ENCODE measurements at regions not wholly inside any gene's neighbourhood (a gene's known extent, or its start where the extent isn't known, plus 50 kb on each side); places are given as distances from the start of the nearest gene placed in this dataset.

- TF ChIP-seq MAFK (IDR thresholded peaks at IDR 0.05; ENCODE audit: low read depth, low read length) (no peak), JUND (IDR thresholded peaks at IDR 0.05; ENCODE audit: low read length) (no peak)
Observed at GRCh38 chr12:124126950-124127655, 154.1 kb downstream of the ZNF664 start (continued).
